HCT116 (cell line): ENCODE measurements at regions not wholly inside any gene's neighbourhood (a gene's known extent, or its start where the extent isn't known, plus 50 kb on each side); places are given as distances from the start of the nearest gene placed in this dataset.

Source experiments
- ATAC-seq: fragments of 200-7000 bp; cut with Tn5 transposase; 2 replicates; pipeline ENCODE4 v1.9.1; 2020; ENCODE audit warnings: mild to moderate bottlenecking, moderate library complexity
- BruUV-seq: library from RNA; stranded (reverse); fragments of 400-500 nt; replicated peaks from 2 replicates; lab custom pipeline; 2021; lab: Mats Ljungman, UMichigan
- CTCF ChIA-PET: fragments of 300-600 bp; sonication (Branson Sonifier 250); formaldehyde crosslinking; loops from one replicate; lab custom pipeline; 2021; ENCODE audit warnings: antibody characterized with exemption; lab: Charles Lee
- POLR2A ChIA-PET: fragments of 300-600, 350-600 bp; sonication (Branson Sonifier 250); formaldehyde crosslinking; loops from one replicate; lab custom pipeline; 2021; ENCODE audit warnings: antibody characterized with exemption; lab: Charles Lee
- RAD21 ChIA-PET, 2 experiments: fragments of 300-600 bp; sonication (Branson Sonifier 250); formaldehyde crosslinking; loops; one replicate each; lab custom pipeline; 2023; ENCODE audit warnings: low total read pairs in 2 of 2; ENCODE audit not compliant: uncharacterized antibody in 2 of 2, unreplicated experiment in 2 of 2, low non-redundant PET in 1 of 2; lab: Charles Lee
- DNase-seq: peaks from one replicate; pipeline ENCODE4 v3.0.0-alpha.2; 2010; ENCODE audit warnings: low read depth, low spot score
- H2AFZ ChIP-seq: fragments of 200-600 bp; shearing (Covaris generic), sonication (generic); 2 replicates; pipeline ENCODE4 v1.6.1; 2017; ENCODE audit warnings: low read depth, mixed run types, mixed read lengths, antibody characterized with exemption, low read length; ENCODE audit not compliant: poor library complexity, severe bottlenecking
- H3K27ac ChIP-seq: 2 replicates; pipeline ENCODE4 v1.5.1; 2012; ENCODE audit warnings: low read depth, low read length
- H3K27me3 ChIP-seq: fragments of 200-600 bp; sonication (generic); 2 replicates; pipeline ENCODE4 v1.6.1; 2016; ENCODE audit warnings: mixed run types, low read length, mixed read lengths; ENCODE audit not compliant: insufficient read depth
- H3K36me3 ChIP-seq, 2 experiments: fragments of 200-500 bp in 1 of 2; fragments of 200-600 bp in 1 of 2; sonication (Bioruptor generic) in 1 of 2; sonication (generic) in 1 of 2; 2 replicates each; pipeline versions ENCODE4 v1.5.1 to v1.6.1; 2014 to 2016; ENCODE audit warnings: low read length in 2 of 2, inconsistent platforms in 1 of 2, mixed read lengths in 1 of 2, mixed run types in 1 of 2; ENCODE audit not compliant: insufficient read depth in 2 of 2, control insufficient read depth in 1 of 2
- H3K4me1 ChIP-seq, 2 experiments: fragments of 200-600 bp in 1 of 2; sonication (generic) in 1 of 2; 2 replicates each; pipeline versions ENCODE4 v1.5.1 to v1.6.1; 2012 to 2017; ENCODE audit warnings: low read length in 2 of 2, inconsistent platforms in 1 of 2, mild to moderate bottlenecking in 1 of 2, mixed read lengths in 1 of 2, mixed run types in 1 of 2, moderate library complexity in 1 of 2; ENCODE audit not compliant: insufficient read depth in 2 of 2, control insufficient read depth in 1 of 2
- H3K4me2 ChIP-seq: fragments of 200-600 bp; sonication (generic); 2 replicates; pipeline ENCODE4 v1.6.1; 2017; ENCODE audit warnings: mixed run types, low read length, mixed read lengths
- H3K4me3 ChIP-seq, 2 experiments: fragments of 200-600 bp in 1 of 2; sonication (generic) in 1 of 2; replicated peaks in 1 of 2; 2 replicates each; pipeline ENCODE4 v1.5.1; 2011 to 2016; ENCODE audit warnings: low read length in 2 of 2, control low read depth in 1 of 2, low read depth in 1 of 2, mild to moderate bottlenecking in 1 of 2, mixed read lengths in 1 of 2, mixed run types in 1 of 2
- H3K79me2 ChIP-seq: fragments of 200-600 bp; sonication (generic); 2 replicates; pipeline ENCODE4 v1.6.1; 2017; ENCODE audit warnings: mild to moderate bottlenecking, mixed run types, low read length, moderate library complexity, mixed read lengths; ENCODE audit not compliant: insufficient read depth
- H3K9ac ChIP-seq: fragments of 200-600 bp; sonication (generic); 2 replicates; pipeline ENCODE4 v1.6.1; 2016; ENCODE audit warnings: low read length, mixed read lengths
- H3K9me2 ChIP-seq: fragments of 200-600 bp; sonication (generic), shearing (Covaris generic); 2 replicates; pipeline ENCODE4 v1.6.1; 2017; ENCODE audit warnings: mixed run types, mild to moderate bottlenecking, moderate library complexity; ENCODE audit not compliant: insufficient read depth
- H3K9me3 ChIP-seq, 2 experiments: fragments of 200-500 bp in 1 of 2; fragments of 200-600 bp in 1 of 2; sonication (Bioruptor generic) in 1 of 2; sonication (generic) in 1 of 2; 2 replicates each; pipeline ENCODE4 v1.6.1; 2014 to 2017; ENCODE audit warnings: low read length in 2 of 2, mixed read lengths in 2 of 2, inconsistent platforms in 1 of 2, low read depth in 1 of 2, mild to moderate bottlenecking in 1 of 2, mixed run types in 1 of 2, moderate library complexity in 1 of 2; ENCODE audit not compliant: control insufficient read depth in 1 of 2, insufficient read depth in 1 of 2
- H4K20me1 ChIP-seq: fragments of 200-600 bp; sonication (generic), shearing (Covaris generic); 2 replicates; pipeline ENCODE4 v1.6.1; 2017; ENCODE audit warnings: mixed run types, mild to moderate bottlenecking, moderate library complexity; ENCODE audit not compliant: insufficient read depth
- ATF3 ChIP-seq: IDR thresholded peaks from 2 replicates; pipeline ENCODE4 v1.6.1; 2012
- CEBPB ChIP-seq: IDR thresholded peaks from 2 replicates; pipeline ENCODE4 v1.6.1; 2012; ENCODE audit warnings: low read depth
- CTCF ChIP-seq, 3 experiments: fragments of 200-600 bp in 1 of 3; sonication (generic) in 1 of 3; IDR thresholded peaks in 2 of 3; conservative IDR thresholded peaks in 1 of 3; 2 replicates each; pipeline ENCODE4 v1.5.1; 2012 to 2017; ENCODE audit warnings: low read depth in 2 of 3, low read length in 2 of 3, antibody characterized with exemption in 1 of 3, borderline replicate concordance in 1 of 3, control low read depth in 1 of 3, mild to moderate bottlenecking in 1 of 3, mixed read lengths in 1 of 3, mixed run types in 1 of 3, moderate library complexity in 1 of 3; ENCODE audit not compliant: insufficient read depth in 1 of 3
- EGR1 ChIP-seq: IDR thresholded peaks from 2 replicates; pipeline ENCODE4 v1.6.1; 2012; ENCODE audit warnings: low read depth
- EZH2 ChIP-seq: fragments of 200-600 bp; sonication (generic); IDR thresholded peaks from 2 replicates; pipeline ENCODE4 v1.6.1; 2017; ENCODE audit warnings: antibody characterized with exemption, mixed run types
- EZH2phosphoT487 ChIP-seq: fragments of 200-600 bp; IDR thresholded peaks from 2 replicates; pipeline ENCODE4 v1.6.1; 2018; ENCODE audit warnings: antibody characterized with exemption, borderline replicate concordance
- MAX ChIP-seq: IDR thresholded peaks from 2 replicates; pipeline ENCODE4 v1.6.1; 2012
- POLR2A ChIP-seq: IDR thresholded peaks from 2 replicates; pipeline ENCODE4 v1.7.0; 2011; ENCODE audit warnings: borderline replicate concordance; ENCODE audit not compliant: insufficient read depth, insufficient read length; ENCODE audit errors: extremely low read depth
- POLR2AphosphoS5 ChIP-seq: IDR thresholded peaks from 2 replicates; pipeline ENCODE4 v1.6.1; 2011; ENCODE audit warnings: mild to moderate bottlenecking, low read depth, low read length, moderate library complexity
- RAD21 ChIP-seq: IDR thresholded peaks from 2 replicates; pipeline ENCODE4 v1.6.1; 2012; ENCODE audit warnings: low read depth, mild to moderate bottlenecking
- REST ChIP-seq: IDR thresholded peaks from 2 replicates; pipeline ENCODE4 v1.6.1; 2012; ENCODE audit warnings: low read depth
- SP1 ChIP-seq: IDR thresholded peaks from 2 replicates; pipeline ENCODE4 v1.6.1; 2012; ENCODE audit warnings: low read depth
- SRF ChIP-seq: IDR thresholded peaks from 2 replicates; pipeline ENCODE4 v1.6.1; 2012; ENCODE audit warnings: low read depth
- TCF7L2 ChIP-seq: IDR thresholded peaks from 2 replicates; pipeline ENCODE4 v1.7.0; 2011; ENCODE audit warnings: borderline replicate concordance, inconsistent platforms; ENCODE audit not compliant: insufficient read depth, insufficient read length; ENCODE audit errors: extremely low read depth
- YY1 ChIP-seq: IDR thresholded peaks from 2 replicates; pipeline ENCODE4 v1.6.1; 2011; ENCODE audit warnings: low read length, low read depth, moderate library complexity, mild to moderate bottlenecking; ENCODE audit not compliant: insufficient replicate concordance; ENCODE audit errors: extremely low read depth
- ZBTB33 ChIP-seq: IDR thresholded peaks from 2 replicates; pipeline ENCODE4 v1.6.1; 2011; ENCODE audit warnings: mild to moderate bottlenecking, low read length, moderate library complexity; ENCODE audit not compliant: insufficient replicate concordance; ENCODE audit errors: extremely low read depth
- ZFX ChIP-seq: fragments of 450-650 bp; IDR thresholded peaks from 2 replicates; pipeline ENCODE4 v1.6.1; 2017
- ZNF274 ChIP-seq: fragments of 200-500 bp; sonication (Bioruptor generic); IDR thresholded peaks from 2 replicates; pipeline ENCODE4 v1.6.1; 2014; ENCODE audit warnings: mild to moderate bottlenecking, low read depth, low read length, inconsistent platforms
- intact Hi-C: fragments of 100-400 bp; cut with micrococcal nuclease; formaldehyde crosslinking; loops from 2 replicates; pipeline ENCODE4 v1.10.0; 2022

- TF ChIP-seq REST (no peak), ZNF274 (no peak), MAX (no peak)
Observed at GRCh38 chr6:170081556-170081955, 209.3 kb downstream of the DLL1 start (continued).

GRCh38 chr6:170080828-170081371 is 210.0 kb downstream of the DLL1 start:
- intact Hi-C loops = no loop called here
- no TSS peak for BruUV-seq
- CTCF ChIA-PET = no interaction called here
- TF ChIP-seq EZH2phosphoT487 (no peak), RAD21 (no peak), MAX (no peak), YY1 (no peak), CTCF (IDR thresholded peaks at IDR 0.05 in 2 of 3, conservative IDR thresholded peaks at IDR 0.05 in 1 of 3; ENCODE audit: borderline replicate concordance in 1 of 3, insufficient read depth in 1 of 3, low read depth in 2 of 3, low read length in 2 of 3) (no peak), ATF3 (no peak), CEBPB (no peak), EGR1 (no peak), POLR2AphosphoS5 (no peak), ZBTB33 (no peak), SRF (no peak), SP1 (no peak), ZNF274 (no peak), TCF7L2 (no peak), EZH2 (no peak), ZFX (no peak), POLR2A (no peak)

More at GRCh38 chr6:170080828-170081371, 210.0 kb downstream of the DLL1 start:
- Histone ChIP-seq H3K79me2 (no peaks in the 10 kb centered on the region), H3K4me3 (no peak overlapping the region), H3K27ac (no peak overlapping the region), H3K36me3 (no peaks in the 10 kb centered on the region), H3K9ac (no peak overlapping the region), H3K4me2 (no peak overlapping the region), H3K9me2 (no peaks in the 10 kb centered on the region), H3K9me3 (no peaks in the 10 kb centered on the region), H2AFZ (no peak overlapping the region), H3K4me1 (no peaks in the 10 kb centered on the region), H4K20me1 (no peaks in the 10 kb centered on the region), H3K27me3 (no peaks in the 10 kb centered on the region)
- ChIA-PET POLR2A (no interaction called here), RAD21 (no interaction called here)
- ATAC-seq (no peak), DNase-seq (no peak)
